MM.1S (cell line): ENCODE measurements at regions not wholly inside any gene's neighbourhood (a gene's known extent, or its start where the extent isn't known, plus 50 kb on each side); places are given as distances from the start of the nearest gene placed in this dataset.
"Not testable (repeated sequence)": the region's sequence is repeated elsewhere in the genome, so short reads cannot be mapped to it uniquely, and the experiment has no call there.

ENCODE experiments used
- DNase-seq: peaks from one replicate; pipeline ENCODE4 v3.0.0-alpha.2; 2015
- H2AFZ ChIP-seq: fragments of 300-600 bp; sonication (generic); 2 replicates; pipeline ENCODE4 v1.6.0; 2016; ENCODE audit warnings: antibody characterized with exemption, low read length
- H3F3A ChIP-seq: fragments of 300-600 bp; sonication (generic); 2 replicates; pipeline ENCODE4 v1.6.1; 2016; ENCODE audit warnings: mild to moderate bottlenecking, antibody characterized with exemption, low read length, moderate library complexity, mixed read lengths; ENCODE audit not compliant: insufficient read depth
- H3K27ac ChIP-seq: fragments of 300-600 bp; sonication (generic); 2 replicates; pipeline ENCODE4 v1.5.1; 2016; ENCODE audit warnings: mild to moderate bottlenecking, low read length
- H3K27me3 ChIP-seq: fragments of 300-600 bp; sonication (generic); replicated peaks from 2 replicates; pipeline ENCODE4 v1.6.0; 2016; ENCODE audit warnings: low read length; ENCODE audit not compliant: insufficient read depth
- H3K36me3 ChIP-seq: fragments of 300-600 bp; sonication (generic); replicated peaks from 2 replicates; pipeline ENCODE4 v1.6.1; 2016; ENCODE audit warnings: mild to moderate bottlenecking, low read length, mixed read lengths; ENCODE audit not compliant: insufficient read depth
- H3K4me1 ChIP-seq: fragments of 300-600 bp; sonication (generic); 2 replicates; pipeline ENCODE4 v1.6.1; 2016; ENCODE audit warnings: low read length, mixed read lengths
- H3K4me2 ChIP-seq: fragments of 300-600 bp; sonication (generic); 2 replicates; pipeline ENCODE4 v1.6.0; 2016; ENCODE audit warnings: low read depth, low read length
- H3K4me3 ChIP-seq: fragments of 300-600 bp; sonication (generic); 2 replicates; pipeline ENCODE4 v1.5.1; 2016; ENCODE audit warnings: low read length, mixed read lengths
- H3K79me2 ChIP-seq: fragments of 300-600 bp; sonication (generic); 2 replicates; pipeline ENCODE4 v1.6.1; 2016; ENCODE audit warnings: mixed run types, low read length, mixed read lengths
- H3K9ac ChIP-seq: fragments of 300-600 bp; sonication (generic); 2 replicates; pipeline ENCODE4 v1.6.1; 2016; ENCODE audit warnings: low read length, mixed read lengths
- H3K9me2 ChIP-seq: fragments of 300-600 bp; sonication (generic); replicated peaks from 2 replicates; pipeline ENCODE4 v1.6.1; 2016; ENCODE audit warnings: mild to moderate bottlenecking, low read length, mixed read lengths; ENCODE audit not compliant: insufficient read depth
- H3K9me3 ChIP-seq: fragments of 300-600 bp; sonication (generic); replicated peaks from 2 replicates; pipeline ENCODE4 v1.6.1; 2016; ENCODE audit warnings: mild to moderate bottlenecking, low read length, mixed read lengths; ENCODE audit not compliant: insufficient read depth
- H4K20me1 ChIP-seq: fragments of 300-600 bp; sonication (generic); 2 replicates; pipeline ENCODE4 v1.6.1; 2016; ENCODE audit warnings: mild to moderate bottlenecking, low read length, moderate library complexity, mixed read lengths; ENCODE audit not compliant: insufficient read depth
- CTCF ChIP-seq: fragments of 300-600 bp; sonication (generic); IDR thresholded peaks from 2 replicates; pipeline ENCODE4 v1.5.1; 2016; ENCODE audit warnings: antibody characterized with exemption, low read length, mixed read lengths
- EZH2 ChIP-seq: fragments of 300-600 bp; sonication (generic); optimal IDR thresholded peaks from 2 replicates; pipeline ENCODE3; 2017; ENCODE audit warnings: low read depth, mild to moderate bottlenecking, antibody characterized with exemption, low read length, mixed read lengths
- EZH2phosphoT487 ChIP-seq: fragments of 300-600 bp; sonication (generic); IDR thresholded peaks from 2 replicates; pipeline ENCODE4 v1.6.1; 2018; ENCODE audit warnings: antibody characterized with exemption, low read length

GRCh38 chr1:95780836-95781235, 546.8 kb downstream of the RWDD3 start:
- H4K20me1 ChIP-seq: no peaks in the 10 kb centered on the region
- no peak for DNase-seq
- H2AFZ ChIP-seq: no peak overlapping the region
- H3K4me3 ChIP-seq: no peak overlapping the region
- H3K4me2 ChIP-seq: no peak overlapping the region
- H3K79me2 ChIP-seq: no peaks in the 10 kb centered on the region
- no peaks in the 10 kb centered on the region for H3F3A ChIP-seq
- H3K9ac ChIP-seq: no peak overlapping the region
- TF ChIP-seq CTCF (no peak), EZH2 (no peak), EZH2phosphoT487 (no peak)
- no peaks in the 10 kb centered on the region for H3K9me3 ChIP-seq
- no peaks in the 10 kb centered on the region for H3K36me3 ChIP-seq
- no peaks in the 10 kb centered on the region for H3K9me2 ChIP-seq
- H3K27ac ChIP-seq: no peak overlapping the region
- H3K27me3 ChIP-seq: no peaks in the 10 kb centered on the region
- H3K4me1 ChIP-seq: no peaks in the 10 kb centered on the region

GRCh38 chr1:95790136-95790535, 556.1 kb downstream of the RWDD3 start:
- H3K36me3 ChIP-seq: no peaks in the 10 kb centered on the region
- no peaks in the 10 kb centered on the region for H3F3A ChIP-seq
- no peaks in the 10 kb centered on the region for H3K4me1 ChIP-seq
- H2AFZ ChIP-seq: no peak overlapping the region
- H3K4me2 ChIP-seq: no peak overlapping the region
- no peak overlapping the region for H3K27ac ChIP-seq
- H4K20me1 ChIP-seq: no peaks in the 10 kb centered on the region
- no peaks in the 10 kb centered on the region for H3K27me3 ChIP-seq
- no peak overlapping the region for H3K9ac ChIP-seq
- H3K79me2 ChIP-seq: no peaks in the 10 kb centered on the region
- DNase-seq: no peak
- H3K9me3 ChIP-seq: no peaks in the 10 kb centered on the region
- TF ChIP-seq CTCF (no peak), EZH2 (no peak), EZH2phosphoT487 (no peak)
- no peak overlapping the region for H3K4me3 ChIP-seq
- no peaks in the 10 kb centered on the region for H3K9me2 ChIP-seq

GRCh38 chr1:95793893-95794292, 559.9 kb downstream of the RWDD3 start:
- no peak for TF ChIP-seq EZH2phosphoT487
- no peak for TF ChIP-seq CTCF
- TF ChIP-seq EZH2: no peak
- Histone ChIP-seq H3K27me3 (no peaks in the 10 kb centered on the region), H3F3A (no peaks in the 10 kb centered on the region), H3K36me3 (no peaks in the 10 kb centered on the region), H3K9ac (no peak overlapping the region), H3K4me3 (no peak overlapping the region), H3K9me3 (no peaks in the 10 kb centered on the region), H3K4me1 (no peaks in the 10 kb centered on the region), H3K27ac (no peak overlapping the region), H3K79me2 (no peaks in the 10 kb centered on the region), H4K20me1 (no peaks in the 10 kb centered on the region), H2AFZ (no peak overlapping the region), H3K9me2 (no peaks in the 10 kb centered on the region), H3K4me2 (no peak overlapping the region)
- no peak for DNase-seq

GRCh38 chr1:95797761-95798160, 563.8 kb downstream of the RWDD3 start:
- not testable (repeated sequence) for H3K27me3 ChIP-seq, DNase-seq, H3F3A ChIP-seq, H3K9me3 ChIP-seq, H2AFZ ChIP-seq, H3K79me2 ChIP-seq, H4K20me1 ChIP-seq, H3K36me3 ChIP-seq, H3K27ac ChIP-seq, H3K9ac ChIP-seq, H3K4me2 ChIP-seq, H3K4me1 ChIP-seq, H3K4me3 ChIP-seq, H3K9me2 ChIP-seq
